ENCODE measurements at regions not wholly inside any gene's neighbourhood (a gene's known extent, or its start where the extent isn't known, plus 50 kb on each side); places are given as distances from the start of the nearest gene placed in this dataset.

GRCh38 chr9:4421847-4422246 is 68.4 kb upstream of the SLC1A1 start:
- POLR2A ChIA-PET = no interaction called here
- H3K27ac ChIP-seq (ENCODE audit: extremely low read depth, low read depth, low read length) = no peak overlapping the region
- no peak for TF ChIP-seq ZNF548 (tag by site-specific recombination; IDR thresholded peaks at IDR 0.05)
- peak; percentile 30; the same call in 1 of the 2 replicates for TF ChIP-seq ZNF561 (tag by site-specific recombination; IDR thresholded peaks at IDR 0.05; ENCODE audit: borderline replicate concordance)
- 0 out of 2 replicates have a peak, but pooled peaks have one; percentile 16 for TF ChIP-seq OVOL3 (tag by site-specific recombination; IDR thresholded peaks at IDR 0.05)
- 0 out of 2 replicates have a peak, but pooled peaks have one; percentile 11 for TF ChIP-seq ZNF366 (tag by site-specific recombination; conservative IDR thresholded peaks at IDR 0.05)
- no peak for TF ChIP-seq IKZF3 (tag by site-specific recombination; IDR thresholded peaks at IDR 0.05)
- TF ChIP-seq PRDM6 (tag by site-specific recombination; IDR thresholded peaks at IDR 0.05) = peak; percentile 94
- peak; percentile 64; the same call in 1 of the 2 replicates for TF ChIP-seq ZNF843 (tag by site-specific recombination; IDR thresholded peaks at IDR 0.05)
- TF ChIP-seq TSHZ1 (tag by site-specific recombination; IDR thresholded peaks at IDR 0.05; ENCODE audit: borderline replicate concordance) = 0 out of 2 replicates have a peak, but pooled peaks have one; percentile 29
- TF ChIP-seq ZBTB44 (tag by site-specific recombination; IDR thresholded peaks at IDR 0.05) = peak; percentile 72
- 0 out of 2 replicates have a peak, but pooled peaks have one; percentile 12 for TF ChIP-seq ZEB2 (tag by site-specific recombination; IDR thresholded peaks at IDR 0.05)
- no peak for TF ChIP-seq ZNF341 (tag by site-specific recombination; IDR thresholded peaks at IDR 0.05; ENCODE audit: low read depth)
- TF ChIP-seq GLIS1 (tag by site-specific recombination; IDR thresholded peaks at IDR 0.05) = peak; percentile 42; the same call in 1 of the 2 replicates
- TF ChIP-seq PRDM4 (tag by site-specific recombination; IDR thresholded peaks at IDR 0.05) = peak; percentile 68
- peak; percentile 87 for TF ChIP-seq FEZF1 (tag by site-specific recombination; IDR thresholded peaks at IDR 0.05)
- no peak for TF ChIP-seq ZNF354C (tag by site-specific recombination; IDR thresholded peaks at IDR 0.05; ENCODE audit: borderline replicate concordance, low read depth)
- no peak for TF ChIP-seq ZNF510 (tag by site-specific recombination; IDR thresholded peaks at IDR 0.05; ENCODE audit: insufficient replicate concordance)
- no peak for TF ChIP-seq ZFP37 (tag by site-specific recombination; IDR thresholded peaks at IDR 0.05)
- TF ChIP-seq ZXDB (tag by site-specific recombination; IDR thresholded peaks at IDR 0.05) = 0 out of 2 replicates have a peak, but pooled peaks have one; percentile 15
- TF ChIP-seq ZNF549 (tag by site-specific recombination; IDR thresholded peaks at IDR 0.05) = no peak
- 0 out of 2 replicates have a peak, but pooled peaks have one; percentile 37 for TF ChIP-seq WT1 (tag by site-specific recombination; IDR thresholded peaks at IDR 0.05)
- no peak for TF ChIP-seq AEBP2 (tag by site-specific recombination; IDR thresholded peaks at IDR 0.05; ENCODE audit: borderline replicate concordance)
- TF ChIP-seq GFI1B (tag by site-specific recombination; IDR thresholded peaks at IDR 0.05) = 0 out of 2 replicates have a peak, but pooled peaks have one; percentile 23
- no peak for TF ChIP-seq ZNF132 (tag by site-specific recombination; IDR thresholded peaks at IDR 0.05; ENCODE audit: borderline replicate concordance)
- TF ChIP-seq OSR2 (tag by site-specific recombination; IDR thresholded peaks at IDR 0.05) = peak; percentile 65; the same call in 1 of the 2 replicates
- TF ChIP-seq ZNF777 (tag by site-specific recombination; IDR thresholded peaks at IDR 0.05; ENCODE audit: borderline replicate concordance) = no peak
- no peak overlapping the region for H3K4me3 ChIP-seq (ENCODE audit: low read depth, low read length)
- H3K4me1 ChIP-seq (ENCODE audit: control insufficient read depth, insufficient read depth, low read length) = peaks cover 30% of the 10 kb centered on the region
- CTCF ChIA-PET = interaction anchor here (1.5 kb wide), 1 partner anchor 217 kb away, joined by 4 read pairs; no protein-coding TSS in a partner anchor
- H3K9me3 ChIP-seq (ENCODE audit: control insufficient read depth, insufficient read depth, low read depth, low read length) = no peaks in the 10 kb centered on the region
- H3K36me3 ChIP-seq (ENCODE audit: control insufficient read depth in 2 of 2, insufficient read depth in 1 of 2, low read length in 2 of 2) = no peaks in the 10 kb centered on the region
